ENCODE measurements at regions not wholly inside any gene's neighbourhood (a gene's known extent, or its start where the extent isn't known, plus 50 kb on each side); places are given as distances from the start of the nearest gene placed in this dataset.

DNA sequence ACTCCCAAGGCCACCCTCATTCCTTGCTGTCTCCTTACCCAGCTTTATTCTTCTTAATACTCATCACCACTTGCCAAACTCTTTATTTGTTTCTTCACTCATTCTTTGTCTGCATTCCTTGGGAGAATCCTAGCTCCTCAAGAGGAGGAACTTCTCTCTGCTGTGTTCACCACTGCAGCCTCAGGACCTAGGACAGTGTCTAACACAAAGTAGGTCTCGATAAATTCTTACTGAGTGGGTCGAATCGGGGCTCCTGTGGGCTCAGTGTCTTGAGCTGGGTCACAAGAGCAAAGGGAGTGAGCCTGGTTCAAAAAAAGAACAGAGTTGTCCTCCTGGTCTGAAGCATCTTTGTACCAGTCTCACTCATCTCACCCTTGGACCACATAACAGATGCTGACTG, 224.1 kb upstream of the TMEM132C start:
- no peak for ATAC-seq
- no peaks in the 10 kb centered on the region for H3K9me3 ChIP-seq
- H3K27me3 ChIP-seq = no peaks in the 10 kb centered on the region
- TF ChIP-seq, protein P1, sequence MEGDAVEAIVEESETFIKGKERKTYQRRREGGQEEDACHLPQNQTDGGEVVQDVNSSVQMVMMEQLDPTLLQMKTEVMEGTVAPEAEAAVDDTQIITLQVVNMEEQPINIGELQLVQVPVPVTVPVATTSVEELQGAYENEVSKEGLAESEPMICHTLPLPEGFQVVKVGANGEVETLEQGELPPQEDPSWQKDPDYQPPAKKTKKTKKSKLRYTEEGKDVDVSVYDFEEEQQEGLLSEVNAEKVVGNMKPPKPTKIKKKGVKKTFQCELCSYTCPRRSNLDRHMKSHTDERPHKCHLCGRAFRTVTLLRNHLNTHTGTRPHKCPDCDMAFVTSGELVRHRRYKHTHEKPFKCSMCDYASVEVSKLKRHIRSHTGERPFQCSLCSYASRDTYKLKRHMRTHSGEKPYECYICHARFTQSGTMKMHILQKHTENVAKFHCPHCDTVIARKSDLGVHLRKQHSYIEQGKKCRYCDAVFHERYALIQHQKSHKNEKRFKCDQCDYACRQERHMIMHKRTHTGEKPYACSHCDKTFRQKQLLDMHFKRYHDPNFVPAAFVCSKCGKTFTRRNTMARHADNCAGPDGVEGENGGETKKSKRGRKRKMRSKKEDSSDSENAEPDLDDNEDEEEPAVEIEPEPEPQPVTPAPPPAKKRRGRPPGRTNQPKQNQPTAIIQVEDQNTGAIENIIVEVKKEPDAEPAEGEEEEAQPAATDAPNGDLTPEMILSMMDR (IDR thresholded peaks at IDR 0.05) = no peak
- no peaks in the 10 kb centered on the region for H3K4me1 ChIP-seq
- H3K36me3 ChIP-seq = no peaks in the 10 kb centered on the region
- H3K4me3 ChIP-seq = no peak overlapping the region
- intact Hi-C loops (cut with DNase I) = no loop called here
- DNase-seq = no peak
- no peak overlapping the region for H3K27ac ChIP-seq

- H3K27ac ChIP-seq = no peak overlapping the region
- no peak for ATAC-seq
Measured at GRCh38 chr12:128043317-128043716, 223.7 kb upstream of the TMEM132C start.

GRCh38 chr12:128047266-128048060, 219.5 kb upstream of the TMEM132C start:
- no peak for DNase-seq
- Histone ChIP-seq H3K4me1 (no peaks in the 10 kb centered on the region), H3K27ac (no peak overlapping the region), H3K27me3 (no peaks in the 10 kb centered on the region), H3K36me3 (no peaks in the 10 kb centered on the region), H3K4me3 (no peak overlapping the region), H3K9me3 (no peaks in the 10 kb centered on the region)
- TF ChIP-seq, protein P1 (IDR thresholded peaks at IDR 0.05) = no peak
- intact Hi-C loops (cut with DNase I) = no loop called here
- no peak for ATAC-seq

More at GRCh38 chr12:128043317-128043716, 223.7 kb upstream of the TMEM132C start:
- Histone ChIP-seq H3K4me1 (no peaks in the 10 kb centered on the region), H3K4me3 (no peak overlapping the region), H3K27me3 (no peaks in the 10 kb centered on the region), H3K36me3 (no peaks in the 10 kb centered on the region), H3K9me3 (no peaks in the 10 kb centered on the region)
- intact Hi-C loops (cut with DNase I) = no loop called here
- DNase-seq = no peak
- TF ChIP-seq, protein P1 (IDR thresholded peaks at IDR 0.05) = no peak

- H3K9me3 ChIP-seq = no peaks in the 10 kb centered on the region
- TF ChIP-seq, protein P1 (IDR thresholded peaks at IDR 0.05) = no peak
- H3K4me1 ChIP-seq = no peaks in the 10 kb centered on the region
- intact Hi-C loops (cut with DNase I) = no loop called here
- ATAC-seq (no peak), DNase-seq (no peak)
- H3K27me3 ChIP-seq = no peaks in the 10 kb centered on the region
- H3K27ac ChIP-seq = no peak overlapping the region
- H3K36me3 ChIP-seq = no peaks in the 10 kb centered on the region
- no peak overlapping the region for H3K4me3 ChIP-seq
Measured at GRCh38 chr12:128052331-128052730, 214.6 kb upstream of the TMEM132C start.

GRCh38 chr12:128052777-128053176, 214.2 kb upstream of the TMEM132C start:
- ATAC-seq (no peak), DNase-seq (no peak)
- Histone ChIP-seq H3K27ac (no peak overlapping the region), H3K4me1 (no peaks in the 10 kb centered on the region), H3K9me3 (no peaks in the 10 kb centered on the region), H3K27me3 (no peaks in the 10 kb centered on the region), H3K4me3 (no peak overlapping the region), H3K36me3 (no peaks in the 10 kb centered on the region)
- intact Hi-C loops (cut with DNase I) = no loop called here
- TF ChIP-seq, protein P1 (IDR thresholded peaks at IDR 0.05) = no peak

Measured in upper lobe of right lung (tissue), 1 donor.